GM21390 (cell line): ENCODE measurements at regions not wholly inside any gene's neighbourhood (a gene's known extent, or its start where the extent isn't known, plus 50 kb on each side); places are given as distances from the start of the nearest gene placed in this dataset.

Source experiments
- ATAC-seq: cut with Tn5 transposase; IDR thresholded peaks from one replicate; pipeline ENCODE4 v1.9.1; 2021; ENCODE audit not compliant: unreplicated experiment

GRCh38 chr10:124266468-124267230, 152.1 kb downstream of the OAT start:
- no peak for ATAC-seq

- ATAC-seq = no peak
Observed at GRCh38 chr10:124265776-124266467, 152.8 kb downstream of the OAT start.

GRCh38 chr10:124265391-124265745, 153.4 kb downstream of the OAT start:
- no peak for ATAC-seq

- ATAC-seq = no peak
Observed at GRCh38 chr10:124264711-124265390, 153.9 kb downstream of the OAT start.

GRCh38 chr10:124264271-124264670, 154.5 kb downstream of the OAT start:
- ATAC-seq = no peak

GRCh38 chr10:124263726-124264125, 155.0 kb downstream of the OAT start:
- no peak for ATAC-seq

GRCh38 chr10:124262971-124263370, 155.8 kb downstream of the OAT start:
- no peak for ATAC-seq

- no peak for ATAC-seq
Observed at GRCh38 chr10:124262234-124262865, 156.4 kb downstream of the OAT start.

- no peak for ATAC-seq
Observed at GRCh38 chr10:124259139-124259825, 159.4 kb downstream of the OAT start.

- ATAC-seq = no peak
Observed at GRCh38 chr10:124257781-124258180, 160.9 kb downstream of the OAT start.

GRCh38 chr10:124256151-124256550, 162.6 kb downstream of the OAT start:
- no peak for ATAC-seq

GRCh38 chr10:124255556-124255955, 162.2 kb upstream of the CHST15 start:
- ATAC-seq = no peak

GRCh38 chr10:124254490-124254889, 161.1 kb upstream of the CHST15 start:
- ATAC-seq = no peak

- no peak for ATAC-seq
Observed at GRCh38 chr10:124253006-124253405, 159.6 kb upstream of the CHST15 start.

GRCh38 chr10:124252097-124252715, 158.8 kb upstream of the CHST15 start:
- ATAC-seq = no peak

GRCh38 chr10:124251317-124252065, 158.1 kb upstream of the CHST15 start:
- no peak for ATAC-seq

GRCh38 chr10:124250506-124250905, 157.1 kb upstream of the CHST15 start:
- ATAC-seq = no peak

GRCh38 chr10:124249812-124250432, 156.5 kb upstream of the CHST15 start:
- no peak for ATAC-seq

- ATAC-seq = no peak
Observed at GRCh38 chr10:124249196-124249595, 155.8 kb upstream of the CHST15 start.
